Colonic mucosa (tissue), 4 donors: ENCODE measurements at regions not wholly inside any gene's neighbourhood (a gene's known extent, or its start where the extent isn't known, plus 50 kb on each side); places are given as distances from the start of the nearest gene placed in this dataset.
"Not testable (repeated sequence)": the region's sequence is repeated elsewhere in the genome, so short reads cannot be mapped to it uniquely, and the experiment has no call there.

Source experiments
- DNase-seq: peaks from one replicate; pipeline ENCODE4 v3.0.0-alpha.2; 2020
- H3K27ac ChIP-seq: fragments of 200-600 bp; one replicate; pipeline ENCODE4 v1.8.0; 2021
- H3K27me3 ChIP-seq: fragments of 200-600 bp; one replicate; pipeline ENCODE4 v1.8.0; 2021
- H3K36me3 ChIP-seq: fragments of 200-600 bp; one replicate; pipeline ENCODE4 v1.8.0; 2021
- H3K4me1 ChIP-seq: fragments of 200-600 bp; one replicate; pipeline ENCODE4 v1.8.0; 2021; ENCODE audit warnings: mild to moderate bottlenecking
- H3K4me3 ChIP-seq: fragments of 200-600 bp; one replicate; pipeline ENCODE4 v1.8.0; 2021
- H3K9ac ChIP-seq, 2 donors: one replicate each; pipeline ENCODE4 v1.7.0; 2013; ENCODE audit warnings: control low read depth in 2 of 2, low read depth in 2 of 2, low read length in 2 of 2
- H3K9me3 ChIP-seq: fragments of 200-600 bp; one replicate; pipeline ENCODE4 v1.8.0; 2021
- intact Hi-C: fragments of 100-400 bp; cut with DNase I; formaldehyde crosslinking; loops from one replicate; pipeline ENCODE4 v1.14.1; 2022
- TF ChIP-seq, protein P1 (sequence below): fragments of 200-600 bp; IDR thresholded peaks from one replicate; pipeline ENCODE4 v1.8.0; 2022; ENCODE audit warnings: antibody characterized with exemption, mild to moderate bottlenecking
- donor health status: healthy.
- donor health status: DM: no; HTN: no; CAD: no.
- donor health status: DM: no; HTN: no; CAD: no.

- DNase-seq: no peak
- Histone ChIP-seq H3K4me3 (no peak overlapping the region), H3K27ac (no peak overlapping the region), H3K36me3 (no peaks in the 10 kb centered on the region), H3K4me1 (no peaks in the 10 kb centered on the region), H3K27me3 (no peaks in the 10 kb centered on the region), H3K9me3 (no peaks in the 10 kb centered on the region), H3K9ac (no peak overlapping the region)
- intact Hi-C loops: no loop called here
- TF ChIP-seq, protein P1, sequence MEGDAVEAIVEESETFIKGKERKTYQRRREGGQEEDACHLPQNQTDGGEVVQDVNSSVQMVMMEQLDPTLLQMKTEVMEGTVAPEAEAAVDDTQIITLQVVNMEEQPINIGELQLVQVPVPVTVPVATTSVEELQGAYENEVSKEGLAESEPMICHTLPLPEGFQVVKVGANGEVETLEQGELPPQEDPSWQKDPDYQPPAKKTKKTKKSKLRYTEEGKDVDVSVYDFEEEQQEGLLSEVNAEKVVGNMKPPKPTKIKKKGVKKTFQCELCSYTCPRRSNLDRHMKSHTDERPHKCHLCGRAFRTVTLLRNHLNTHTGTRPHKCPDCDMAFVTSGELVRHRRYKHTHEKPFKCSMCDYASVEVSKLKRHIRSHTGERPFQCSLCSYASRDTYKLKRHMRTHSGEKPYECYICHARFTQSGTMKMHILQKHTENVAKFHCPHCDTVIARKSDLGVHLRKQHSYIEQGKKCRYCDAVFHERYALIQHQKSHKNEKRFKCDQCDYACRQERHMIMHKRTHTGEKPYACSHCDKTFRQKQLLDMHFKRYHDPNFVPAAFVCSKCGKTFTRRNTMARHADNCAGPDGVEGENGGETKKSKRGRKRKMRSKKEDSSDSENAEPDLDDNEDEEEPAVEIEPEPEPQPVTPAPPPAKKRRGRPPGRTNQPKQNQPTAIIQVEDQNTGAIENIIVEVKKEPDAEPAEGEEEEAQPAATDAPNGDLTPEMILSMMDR: no peak
Observed at GRCh38 chr7:148515237-148515636, 75.3 kb upstream of the C7orf33 start.

DNA sequence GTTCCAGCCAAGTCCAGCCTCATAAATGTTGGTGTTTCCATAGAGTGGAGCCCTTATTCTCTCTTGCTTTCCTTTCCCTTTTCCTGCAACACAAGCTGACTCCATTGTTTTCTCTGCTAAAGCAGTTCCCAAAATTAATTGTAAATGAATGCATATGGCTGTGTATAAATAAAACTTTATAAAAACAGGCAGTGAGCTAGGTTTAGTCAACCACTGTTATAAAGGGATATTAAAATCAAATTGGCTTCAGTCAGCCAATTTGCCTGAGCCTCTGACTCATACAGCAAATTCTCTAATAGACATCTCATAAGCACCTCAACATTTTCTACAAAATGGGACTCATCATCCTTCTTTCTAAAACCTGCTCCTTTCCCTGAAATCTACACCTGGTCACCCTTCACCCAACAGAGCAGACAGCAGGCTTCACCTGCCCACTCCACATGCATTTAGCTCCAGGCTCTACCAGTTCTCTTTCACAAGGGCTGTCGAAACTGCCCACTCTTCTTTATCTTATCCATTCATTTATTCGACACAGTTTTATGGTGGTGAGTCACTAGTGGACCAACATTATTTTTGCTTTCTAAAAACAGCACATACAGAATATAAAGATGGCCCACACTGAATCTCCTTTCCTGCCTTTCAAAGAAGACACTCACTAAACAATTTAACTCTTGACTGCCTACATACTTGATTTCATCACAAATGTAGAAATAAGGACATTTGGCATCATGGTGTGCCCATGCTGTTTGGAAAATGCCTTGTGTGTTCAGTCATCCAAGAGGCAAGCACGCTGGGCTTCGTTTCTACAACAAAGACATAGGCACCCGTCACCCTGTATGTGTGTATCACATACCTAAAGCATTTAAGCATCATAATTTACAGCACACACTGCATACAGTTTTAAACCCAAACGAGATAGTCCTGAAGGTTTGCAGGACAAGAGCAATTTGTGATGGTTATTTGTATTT lies 74.6 kb upstream of the C7orf33 start:
- no peak overlapping the region for H3K9ac ChIP-seq
- H3K36me3 ChIP-seq: no peaks in the 10 kb centered on the region
- no peaks in the 10 kb centered on the region for H3K4me1 ChIP-seq
- DNase-seq: no peak
- no peaks in the 10 kb centered on the region for H3K9me3 ChIP-seq
- TF ChIP-seq, protein P1: no peak
- H3K27ac ChIP-seq: no peak overlapping the region
- intact Hi-C loops: no loop called here
- no peak overlapping the region for H3K4me3 ChIP-seq
- no peaks in the 10 kb centered on the region for H3K27me3 ChIP-seq

- H3K27me3 ChIP-seq, H3K36me3 ChIP-seq, H3K27ac ChIP-seq, H3K9ac ChIP-seq, H3K4me3 ChIP-seq, H3K9me3 ChIP-seq, DNase-seq, intact Hi-C loops, H3K4me1 ChIP-seq: not testable (repeated sequence)
Observed at GRCh38 chr7:148519386-148519785, 71.2 kb upstream of the C7orf33 start.

- TF ChIP-seq, protein P1: no peak
- H3K9ac ChIP-seq: no peak overlapping the region
- no peaks in the 10 kb centered on the region for H3K36me3 ChIP-seq
- no peak overlapping the region for H3K4me3 ChIP-seq
- no peaks in the 10 kb centered on the region for H3K4me1 ChIP-seq
- no peak for DNase-seq
- no peaks in the 10 kb centered on the region for H3K27me3 ChIP-seq
- intact Hi-C loops: no loop called here
- H3K9me3 ChIP-seq: no peaks in the 10 kb centered on the region
- no peak overlapping the region for H3K27ac ChIP-seq
Observed at GRCh38 chr7:148521271-148521670, 69.3 kb upstream of the C7orf33 start.

- Histone ChIP-seq H3K4me1 (no peaks in the 10 kb centered on the region), H3K9ac (no peak overlapping the region), H3K27me3 (no peaks in the 10 kb centered on the region), H3K36me3 (no peaks in the 10 kb centered on the region), H3K4me3 (no peak overlapping the region), H3K27ac (no peak overlapping the region), H3K9me3 (no peaks in the 10 kb centered on the region)
- intact Hi-C loops: no loop called here
- TF ChIP-seq, protein P1: no peak
- no peak for DNase-seq
Observed at GRCh38 chr7:148523550-148523949, 67.0 kb upstream of the C7orf33 start.
